ENCODE measurements at regions not wholly inside any gene's neighbourhood (a gene's known extent, or its start where the extent isn't known, plus 50 kb on each side); places are given as distances from the start of the nearest gene placed in this dataset.

GRCh38 chr3:10762611-10763247 lies 53.3 kb upstream of the SLC6A11 start:
- DNase-seq (ENCODE audit: low read depth, low spot score): no peak

GRCh38 chr3:10763248-10763620 lies 52.8 kb upstream of the SLC6A11 start:
- no peak for DNase-seq (ENCODE audit: low read depth, low spot score)

GRCh38 chr3:10763817-10764258 lies 52.2 kb upstream of the SLC6A11 start:
- no peak for DNase-seq (ENCODE audit: low read depth, low spot score)

GRCh38 chr3:10764259-10765051 lies 51.6 kb upstream of the SLC6A11 start:
- peak; percentile 17 for DNase-seq (ENCODE audit: low read depth, low spot score)

- DNase-seq (ENCODE audit: low read depth, low spot score): no peak
Measured at GRCh38 chr3:10766049-10766705, 49.9 kb upstream of the SLC6A11 start.

Data from astrocyte of the hippocampus (primary cell).